Mesendoderm (in vitro differentiated cells): ENCODE measurements at regions not wholly inside any gene's neighbourhood (a gene's known extent, or its start where the extent isn't known, plus 50 kb on each side); places are given as distances from the start of the nearest gene placed in this dataset.

ENCODE experiments used
- DNase-seq: peaks from one replicate; pipeline ENCODE4 v3.0.0; 2013
- H2AK5ac ChIP-seq: 2 replicates; pipeline ENCODE4 v1.6.1; 2013; ENCODE audit warnings: low read length, inconsistent platforms
- H2BK120ac ChIP-seq: 2 replicates; pipeline ENCODE4 v1.6.1; 2013; ENCODE audit warnings: low read depth, mild to moderate bottlenecking, low read length, moderate library complexity, mixed read lengths
- H2BK15ac ChIP-seq: replicated peaks from 2 replicates; pipeline ENCODE4 v1.6.1; 2013; ENCODE audit warnings: low read depth, mild to moderate bottlenecking, moderate library complexity
- H2BK5ac ChIP-seq: 2 replicates; pipeline ENCODE4 v1.6.1; 2013; ENCODE audit warnings: low read length, inconsistent platforms
- H3K18ac ChIP-seq: 2 replicates; pipeline ENCODE4 v1.6.1; 2013; ENCODE audit warnings: mild to moderate bottlenecking, low read length, mixed read lengths
- H3K23ac ChIP-seq: one replicate; pipeline ENCODE4 v1.6.1; 2013; ENCODE audit warnings: low read length
- H3K27ac ChIP-seq: 2 replicates; pipeline ENCODE4 v1.5.1; 2013; ENCODE audit warnings: low read depth, mild to moderate bottlenecking, inconsistent platforms, low read length, moderate library complexity
- H3K27me3 ChIP-seq: 2 replicates; pipeline ENCODE4 v1.6.1; 2013; ENCODE audit warnings: low read length, control low read depth, mild to moderate bottlenecking, inconsistent platforms; ENCODE audit not compliant: insufficient read depth, poor library complexity
- H3K36me3 ChIP-seq: 2 replicates; pipeline ENCODE4 v1.6.1; 2013; ENCODE audit warnings: low read length, inconsistent platforms; ENCODE audit not compliant: control insufficient read depth, insufficient read depth
- H3K4ac ChIP-seq: one replicate; pipeline ENCODE4 v1.6.1; 2013; ENCODE audit warnings: low read depth, mild to moderate bottlenecking, low read length, moderate library complexity
- H3K4me1 ChIP-seq: 2 replicates; pipeline ENCODE4 v1.6.1; 2013; ENCODE audit warnings: low read depth, low read length, inconsistent platforms; ENCODE audit not compliant: control insufficient read depth
- H3K4me2 ChIP-seq: 2 replicates; pipeline ENCODE4 v1.6.1; 2013; ENCODE audit warnings: low read length
- H3K4me3 ChIP-seq: 2 replicates; pipeline ENCODE4 v1.5.1; 2013; ENCODE audit warnings: mild to moderate bottlenecking, low read length
- H3K56ac ChIP-seq: one replicate; pipeline ENCODE4 v1.6.1; 2013; ENCODE audit warnings: low read length
- H3K79me1 ChIP-seq: 2 replicates; pipeline ENCODE4 v1.6.1; 2013; ENCODE audit warnings: low read length, inconsistent platforms
- H3K79me2 ChIP-seq: 2 replicates; pipeline ENCODE4 v1.6.1; 2013; ENCODE audit warnings: mild to moderate bottlenecking, low read length; ENCODE audit not compliant: control insufficient read depth, insufficient read depth
- H3K9ac ChIP-seq: 2 replicates; pipeline ENCODE4 v1.6.1; 2013; ENCODE audit warnings: low read length, inconsistent platforms
- H4K5ac ChIP-seq: one replicate; pipeline ENCODE4 v1.6.1; 2013; ENCODE audit warnings: low read length
- H4K8ac ChIP-seq: one replicate; pipeline ENCODE4 v1.6.1; 2013; ENCODE audit warnings: low read depth, mild to moderate bottlenecking, control low read depth, low read length, moderate library complexity
- WGBS: extraction: QIAGEN DNeasy Blood & Tissue Kit; methylation state at CpG from one replicate; pipeline ENCODE4 v1.1.7; 2013; ENCODE audit warnings: low lambda C conversion rate, missing lambda C conversion rate; ENCODE audit not compliant: insufficient coverage; ENCODE audit errors: extremely low coverage; 5-methylcytosine and 5-hydroxymethylcytosine counted together

- no peak overlapping the region for H2BK5ac ChIP-seq
- no peak overlapping the region for H3K18ac ChIP-seq
- no peak for DNase-seq
- no peak overlapping the region for H3K27ac ChIP-seq
- no peaks in the 10 kb centered on the region for H3K79me1 ChIP-seq
- no peaks in the 10 kb centered on the region for H3K4me1 ChIP-seq
- H2AK5ac ChIP-seq, result no peak overlapping the region
- no peak overlapping the region for H3K4me2 ChIP-seq
- no peak overlapping the region for H2BK15ac ChIP-seq
- no peak overlapping the region for H3K4me3 ChIP-seq
- no peak overlapping the region for H3K4ac ChIP-seq
- H3K9ac ChIP-seq, result no peak overlapping the region
- no peak overlapping the region for H4K8ac ChIP-seq
- H3K36me3 ChIP-seq, result no peaks in the 10 kb centered on the region
- no peak overlapping the region for H3K23ac ChIP-seq
- H2BK120ac ChIP-seq, result no peak overlapping the region
- H3K27me3 ChIP-seq, result no peaks in the 10 kb centered on the region
- no peak overlapping the region for H4K5ac ChIP-seq
- no CpG with 5 or more reads among the region's 3 CpGs for WGBS
- H3K79me2 ChIP-seq, result no peaks in the 10 kb centered on the region
- no peak overlapping the region for H3K56ac ChIP-seq
Observed at GRCh38 chrX:140933016-140933415, 69.4 kb upstream of the SPANXB1 start.

- no peak for DNase-seq
- no peaks in the 10 kb centered on the region for H3K27me3 ChIP-seq
- no peak overlapping the region for H4K8ac ChIP-seq
- H3K4ac ChIP-seq, result no peak overlapping the region
- no peak overlapping the region for H2AK5ac ChIP-seq
- H3K4me1 ChIP-seq, result no peaks in the 10 kb centered on the region
- H3K36me3 ChIP-seq, result no peaks in the 10 kb centered on the region
- no peak overlapping the region for H3K56ac ChIP-seq
- WGBS, result no CpG with 5 or more reads among the region's 6 CpGs
- H2BK120ac ChIP-seq, result no peak overlapping the region
- no peak overlapping the region for H3K23ac ChIP-seq
- no peaks in the 10 kb centered on the region for H3K79me2 ChIP-seq
- H3K27ac ChIP-seq, result no peak overlapping the region
- no peak overlapping the region for H3K4me3 ChIP-seq
- no peak overlapping the region for H4K5ac ChIP-seq
- H2BK5ac ChIP-seq, result no peak overlapping the region
- no peaks in the 10 kb centered on the region for H3K79me1 ChIP-seq
- H3K4me2 ChIP-seq, result no peak overlapping the region
- no peak overlapping the region for H2BK15ac ChIP-seq
- H3K18ac ChIP-seq, result no peak overlapping the region
- H3K9ac ChIP-seq, result no peak overlapping the region
Observed at GRCh38 chrX:140933874-140934655, 68.3 kb upstream of the SPANXB1 start.

- no peak overlapping the region for H3K18ac ChIP-seq
Observed at GRCh38 chrX:140943513-140943912, 58.9 kb upstream of the SPANXB1 start.

GRCh38 chrX:140944710-140945109 lies 57.7 kb upstream of the SPANXB1 start:
- Histone ChIP-seq H3K9ac (no peak overlapping the region), H2BK5ac (no peak overlapping the region), H4K5ac (no peak overlapping the region), H3K4me2 (no peak overlapping the region), H3K79me1 (no peaks in the 10 kb centered on the region), H2BK120ac (no peak overlapping the region), H3K4ac (no peak overlapping the region), H3K23ac (no peak overlapping the region), H3K18ac (no peak overlapping the region), H3K4me3 (no peak overlapping the region), H3K79me2 (no peaks in the 10 kb centered on the region), H2AK5ac (no peak overlapping the region), H3K4me1 (no peaks in the 10 kb centered on the region), H3K36me3 (no peaks in the 10 kb centered on the region), H3K56ac (no peak overlapping the region), H3K27me3 (no peaks in the 10 kb centered on the region), H3K27ac (no peak overlapping the region), H4K8ac (no peak overlapping the region), H2BK15ac (no peak overlapping the region)
- no peak for DNase-seq
- WGBS, result no CpG with 5 or more reads among the region's 3 CpGs

More at GRCh38 chrX:140943513-140943912, 58.9 kb upstream of the SPANXB1 start:
- no peak overlapping the region for H4K5ac ChIP-seq
- no peaks in the 10 kb centered on the region for H3K36me3 ChIP-seq
- no peaks in the 10 kb centered on the region for H3K79me1 ChIP-seq
- no CpG with 5 or more reads among the region's 2 CpGs for WGBS
- H3K23ac ChIP-seq, result no peak overlapping the region
- H4K8ac ChIP-seq, result no peak overlapping the region
- H3K27ac ChIP-seq, result no peak overlapping the region
- no peak overlapping the region for H2BK5ac ChIP-seq
- H3K9ac ChIP-seq, result no peak overlapping the region
- H3K27me3 ChIP-seq, result no peaks in the 10 kb centered on the region
- no peak overlapping the region for H3K4ac ChIP-seq
- H3K4me3 ChIP-seq, result no peak overlapping the region
- no peaks in the 10 kb centered on the region for H3K4me1 ChIP-seq
- H2AK5ac ChIP-seq, result no peak overlapping the region
- no peaks in the 10 kb centered on the region for H3K79me2 ChIP-seq
- H2BK120ac ChIP-seq, result no peak overlapping the region
- no peak overlapping the region for H3K56ac ChIP-seq
- no peak for DNase-seq
- no peak overlapping the region for H3K4me2 ChIP-seq
- no peak overlapping the region for H2BK15ac ChIP-seq

GRCh38 chrX:140948827-140949226 lies 53.6 kb upstream of the SPANXB1 start:
- Histone ChIP-seq H3K4me3 (no peak overlapping the region), H3K4me1 (no peaks in the 10 kb centered on the region), H3K27me3 (no peaks in the 10 kb centered on the region), H2BK120ac (no peak overlapping the region), H2AK5ac (no peak overlapping the region), H3K18ac (no peak overlapping the region), H3K79me1 (no peaks in the 10 kb centered on the region), H3K4ac (no peak overlapping the region), H3K79me2 (no peaks in the 10 kb centered on the region), H4K5ac (no peak overlapping the region), H3K23ac (no peak overlapping the region), H4K8ac (no peak overlapping the region), H2BK5ac (no peak overlapping the region), H3K56ac (no peak overlapping the region), H2BK15ac (no peak overlapping the region), H3K36me3 (no peaks in the 10 kb centered on the region), H3K9ac (no peak overlapping the region), H3K4me2 (no peak overlapping the region), H3K27ac (no peak overlapping the region)
- WGBS, result no CpG with 5 or more reads among the region's 5 CpGs
- no peak for DNase-seq

- WGBS, result no CpG with 5 or more reads among the region's 5 CpGs
- H3K4ac ChIP-seq, result no peak overlapping the region
Observed at GRCh38 chrX:140949233-140949632, 53.2 kb upstream of the SPANXB1 start.

More at GRCh38 chrX:140949233-140949632, 53.2 kb upstream of the SPANXB1 start:
- no peak overlapping the region for H3K9ac ChIP-seq
- no peak overlapping the region for H3K56ac ChIP-seq
- H4K5ac ChIP-seq, result no peak overlapping the region
- H3K36me3 ChIP-seq, result no peaks in the 10 kb centered on the region
- H4K8ac ChIP-seq, result no peak overlapping the region
- H3K4me3 ChIP-seq, result no peak overlapping the region
- no peak overlapping the region for H3K27ac ChIP-seq
- no peaks in the 10 kb centered on the region for H3K27me3 ChIP-seq
- no peak overlapping the region for H2BK5ac ChIP-seq
- no peak overlapping the region for H2AK5ac ChIP-seq
- H3K79me1 ChIP-seq, result no peaks in the 10 kb centered on the region
- H3K23ac ChIP-seq, result no peak overlapping the region
- no peak overlapping the region for H2BK120ac ChIP-seq
- no peaks in the 10 kb centered on the region for H3K79me2 ChIP-seq
- H3K18ac ChIP-seq, result no peak overlapping the region
- no peak for DNase-seq
- H2BK15ac ChIP-seq, result no peak overlapping the region
- H3K4me1 ChIP-seq, result no peaks in the 10 kb centered on the region
- H3K4me2 ChIP-seq, result no peak overlapping the region
